Thyroid gland (tissue), 4 donors: ENCODE measurements at regions not wholly inside any gene's neighbourhood (a gene's known extent, or its start where the extent isn't known, plus 50 kb on each side); places are given as distances from the start of the nearest gene placed in this dataset.
"Not testable (repeated sequence)": the region's sequence is repeated elsewhere in the genome, so short reads cannot be mapped to it uniquely, and the experiment has no call there.

Experiments
- DNase-seq, 2 donors: peaks; one replicate each; pipeline ENCODE4 v3.0.0-alpha.2; 2019
- H3K27ac ChIP-seq, 3 donors: fragments of 200-600 bp; sonication (generic); 1 replicate in 2 of 3; 2 replicates in 1 of 3; pipeline ENCODE4 v1.5.1; 2016 to 2019; ENCODE audit warnings: mild to moderate bottlenecking in 1 of 3, moderate library complexity in 1 of 3
- H3K27me3 ChIP-seq: fragments of 200-600 bp; sonication (generic); one replicate; pipeline ENCODE4 v1.5.1; 2019
- H3K36me3 ChIP-seq, 2 donors: fragments of 200-600 bp; sonication (generic); one replicate each; pipeline ENCODE4 v1.5.1; 2016 to 2019
- H3K4me1 ChIP-seq, 2 donors: fragments of 200-600 bp; sonication (generic); one replicate each; pipeline ENCODE4 v1.5.1; 2017 to 2019
- H3K4me3 ChIP-seq, 3 donors: fragments of 200-600 bp; sonication (generic); replicated peaks in 1 of 3; 1 replicate in 2 of 3; 2 replicates in 1 of 3; pipeline ENCODE4 v1.5.1; 2016; ENCODE audit warnings: mild to moderate bottlenecking in 1 of 3
- H3K9me3 ChIP-seq: fragments of 200-600 bp; sonication (generic); one replicate; pipeline ENCODE4 v1.5.1; 2017
- POLR2A ChIP-seq, 2 donors: fragments of 450-650 bp; IDR thresholded peaks; one replicate each; pipeline ENCODE4 v1.6.1; 2017; ENCODE audit warnings: antibody characterized with exemption in 2 of 2, mild to moderate bottlenecking in 2 of 2, moderate library complexity in 1 of 2
- WGBS, 2 donors: methylation state at CpG; one replicate each; pipeline ENCODE4 v1.1.5; 2017; 5-methylcytosine and 5-hydroxymethylcytosine counted together
- intact Hi-C: fragments of 100-400 bp; cut with DNase I; formaldehyde crosslinking; loops from one replicate; pipeline ENCODE4 v1.15.1; 2023
- TF ChIP-seq, protein P1 (sequence below), 6 experiments: fragments of 200-600 bp in 3 of 6; fragments of 450-650 bp in 3 of 6; sonication (generic) in 3 of 6; IDR thresholded peaks; one replicate each; pipeline ENCODE4 v1.5.1; 2016 to 2019; ENCODE audit warnings: antibody characterized with exemption in 6 of 6, mild to moderate bottlenecking in 2 of 6, inconsistent platforms in 1 of 6, moderate library complexity in 1 of 6

DNA sequence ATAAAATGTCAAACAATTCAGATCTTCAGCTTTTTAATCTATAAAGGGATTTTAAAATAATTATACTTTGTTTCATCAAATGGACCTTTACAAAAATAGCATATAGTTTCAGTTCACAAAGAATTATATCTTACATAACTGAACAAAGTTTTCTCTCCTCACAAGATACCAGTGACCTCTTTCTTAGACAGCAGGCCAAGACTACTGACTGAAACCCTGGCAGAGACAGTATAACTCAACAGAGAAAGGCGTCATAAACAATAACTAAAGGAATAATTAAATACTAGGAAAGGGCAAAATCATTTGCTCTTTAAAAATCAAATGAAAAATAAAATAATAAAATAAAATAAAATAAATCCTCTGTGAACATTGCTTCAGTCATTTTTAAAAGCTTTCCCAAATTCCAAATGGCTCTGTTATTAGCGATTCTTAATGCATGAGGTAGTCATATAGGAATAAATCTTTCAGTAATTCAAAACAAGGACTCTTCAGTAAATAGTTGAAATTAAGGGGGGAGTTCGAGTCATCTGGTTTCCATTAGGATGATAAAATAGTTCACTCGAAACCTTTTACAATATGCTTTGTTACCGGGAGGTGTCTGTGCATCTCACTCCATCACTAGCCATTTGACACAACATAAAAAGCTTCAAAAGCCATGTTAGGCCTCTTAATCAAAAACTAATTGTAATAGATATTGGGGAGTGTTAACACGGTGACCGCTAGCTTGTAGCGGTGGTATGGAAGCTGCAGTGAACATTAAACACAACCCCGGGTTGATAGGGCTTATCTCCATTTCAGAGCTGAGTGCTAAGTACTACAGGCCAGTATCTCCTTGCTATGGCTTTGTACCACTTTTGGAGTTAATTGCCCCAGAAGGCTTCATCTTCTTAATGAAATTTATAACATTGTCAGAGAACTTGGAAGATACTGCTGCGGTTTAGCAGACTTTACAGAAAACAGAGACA, 142.9 kb upstream of the NR2F2 start:
- H3K36me3 ChIP-seq, result no peaks in the 10 kb centered on the region
- no peak overlapping the region for H3K4me3 ChIP-seq
- no peaks in the 10 kb centered on the region for H3K27me3 ChIP-seq
- no peak for TF ChIP-seq POLR2A (IDR thresholded peaks at IDR 0.05)
- TF ChIP-seq, protein P1, sequence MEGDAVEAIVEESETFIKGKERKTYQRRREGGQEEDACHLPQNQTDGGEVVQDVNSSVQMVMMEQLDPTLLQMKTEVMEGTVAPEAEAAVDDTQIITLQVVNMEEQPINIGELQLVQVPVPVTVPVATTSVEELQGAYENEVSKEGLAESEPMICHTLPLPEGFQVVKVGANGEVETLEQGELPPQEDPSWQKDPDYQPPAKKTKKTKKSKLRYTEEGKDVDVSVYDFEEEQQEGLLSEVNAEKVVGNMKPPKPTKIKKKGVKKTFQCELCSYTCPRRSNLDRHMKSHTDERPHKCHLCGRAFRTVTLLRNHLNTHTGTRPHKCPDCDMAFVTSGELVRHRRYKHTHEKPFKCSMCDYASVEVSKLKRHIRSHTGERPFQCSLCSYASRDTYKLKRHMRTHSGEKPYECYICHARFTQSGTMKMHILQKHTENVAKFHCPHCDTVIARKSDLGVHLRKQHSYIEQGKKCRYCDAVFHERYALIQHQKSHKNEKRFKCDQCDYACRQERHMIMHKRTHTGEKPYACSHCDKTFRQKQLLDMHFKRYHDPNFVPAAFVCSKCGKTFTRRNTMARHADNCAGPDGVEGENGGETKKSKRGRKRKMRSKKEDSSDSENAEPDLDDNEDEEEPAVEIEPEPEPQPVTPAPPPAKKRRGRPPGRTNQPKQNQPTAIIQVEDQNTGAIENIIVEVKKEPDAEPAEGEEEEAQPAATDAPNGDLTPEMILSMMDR (IDR thresholded peaks at IDR 0.05), result no peak
- intact Hi-C loops, result no loop called here
- H3K4me1 ChIP-seq, result no peaks in the 10 kb centered on the region
- DNase-seq, result no peak
- no peaks in the 10 kb centered on the region for H3K9me3 ChIP-seq
- 71 to 77% methylated on average over 10 of the region's 10 CpGs for WGBS, 2 donors
- H3K27ac ChIP-seq, result no peak overlapping the region

DNA sequence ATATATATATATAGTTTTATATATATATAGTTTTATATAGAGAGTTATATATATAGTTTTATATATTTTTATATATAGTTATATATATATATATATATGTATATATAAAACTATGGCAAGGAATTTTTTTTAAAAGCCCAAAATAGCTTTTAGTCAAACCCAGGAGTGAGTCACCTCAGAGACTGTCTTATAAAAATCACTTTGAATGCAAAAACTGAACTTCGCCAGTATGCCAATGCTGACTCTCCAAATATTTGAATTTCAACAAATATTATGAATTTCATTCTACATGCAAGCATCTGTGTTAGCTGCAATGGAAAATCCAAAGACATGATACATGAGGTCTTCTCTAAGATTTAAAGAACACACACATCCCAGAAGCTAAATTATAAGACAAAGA, 132.8 kb upstream of the NR2F2 start:
- Histone ChIP-seq H3K9me3 (no peaks in the 10 kb centered on the region), H3K4me1 (no peaks in the 10 kb centered on the region), H3K36me3 (no peaks in the 10 kb centered on the region), H3K27ac (no peak overlapping the region), H3K4me3 (no peak overlapping the region), H3K27me3 (no peaks in the 10 kb centered on the region)
- TF ChIP-seq POLR2A (IDR thresholded peaks at IDR 0.05), result no peak
- TF ChIP-seq, protein P1 (IDR thresholded peaks at IDR 0.05), result no peak
- intact Hi-C loops, result no loop called here
- no peak for DNase-seq
- WGBS, 2 donors, result 93 to 96% methylated on average over 1 of the region's 1 CpG

DNA sequence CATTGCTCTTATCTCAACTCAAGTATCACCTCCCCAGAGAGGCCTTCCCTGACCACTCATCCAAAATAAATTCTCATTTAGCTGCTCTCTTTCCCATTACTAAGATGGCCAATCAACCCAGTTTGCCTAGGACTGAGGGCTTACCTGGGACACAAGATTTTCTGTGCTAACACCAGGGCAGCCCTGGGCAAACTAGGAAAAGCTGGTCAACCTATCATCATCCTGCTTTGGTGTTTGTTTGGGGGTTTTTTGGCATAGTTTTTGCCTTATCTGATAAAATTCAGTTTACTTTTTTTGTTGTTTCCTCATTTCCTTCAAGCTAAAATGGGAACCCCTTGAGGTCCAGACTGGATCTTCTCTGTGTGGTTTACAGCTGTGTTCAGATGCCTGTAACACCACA, 131.4 kb upstream of the NR2F2 start:
- Histone ChIP-seq H3K4me3 (no peak overlapping the region), H3K4me1 (no peaks in the 10 kb centered on the region), H3K27ac (no peak overlapping the region), H3K36me3 (no peaks in the 10 kb centered on the region), H3K27me3 (no peaks in the 10 kb centered on the region), H3K9me3 (no peaks in the 10 kb centered on the region)
- no peak for TF ChIP-seq POLR2A (IDR thresholded peaks at IDR 0.05)
- TF ChIP-seq, protein P1 (IDR thresholded peaks at IDR 0.05), result no peak
- no peak for DNase-seq
- intact Hi-C loops, result no loop called here

- Histone ChIP-seq H3K27ac (no peak overlapping the region), H3K4me1 (no peaks in the 10 kb centered on the region), H3K27me3 (no peaks in the 10 kb centered on the region), H3K9me3 (no peaks in the 10 kb centered on the region), H3K4me3 (no peak overlapping the region), H3K36me3 (no peaks in the 10 kb centered on the region)
- intact Hi-C loops, result no loop called here
- 78 to 84% methylated on average over 9 of the region's 9 CpGs for WGBS, 2 donors
- TF ChIP-seq POLR2A (IDR thresholded peaks at IDR 0.05), result no peak
- DNase-seq, result no peak
Measured at GRCh38 chr15:96200357-96200967, 130.0 kb upstream of the NR2F2 start.

- Histone ChIP-seq H3K9me3 (no peaks in the 10 kb centered on the region), H3K27me3 (no peaks in the 10 kb centered on the region), H3K27ac (no peak overlapping the region), H3K36me3 (no peaks in the 10 kb centered on the region), H3K4me1 (no peaks in the 10 kb centered on the region), H3K4me3 (no peak overlapping the region)
- DNase-seq, result no peak
- intact Hi-C loops, result no loop called here
- WGBS, 2 donors, result 81% methylated on average over 2 of the region's 2 CpGs
- no peak for TF ChIP-seq POLR2A (IDR thresholded peaks at IDR 0.05)
- TF ChIP-seq, protein P1 (IDR thresholded peaks at IDR 0.05), result no peak
Measured at GRCh38 chr15:96201696-96202095, 128.8 kb upstream of the NR2F2 start.

DNA sequence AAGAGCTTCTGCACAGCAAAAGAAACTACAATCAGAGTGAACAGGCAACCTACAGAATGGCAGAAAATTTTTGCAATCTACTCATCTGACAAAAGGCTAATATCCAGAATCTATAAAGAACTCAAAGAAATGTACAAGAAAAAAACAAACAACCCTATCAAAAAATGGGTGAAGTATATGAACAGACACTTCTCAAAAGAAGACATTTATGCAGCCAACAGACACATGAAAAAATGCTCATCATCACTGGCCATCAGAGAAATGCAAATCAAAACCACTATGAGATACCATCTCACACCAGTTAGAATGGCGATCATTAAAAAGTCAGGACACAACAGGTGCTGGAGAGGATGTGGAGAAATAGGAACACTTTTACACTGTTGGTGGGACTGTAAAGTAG, 124.9 kb upstream of the NR2F2 start:
- DNase-seq, H3K27ac ChIP-seq: not testable (repeated sequence)
- WGBS, 2 donors, result 100% methylated on average over 1 of the region's 1 CpG

More for the DNA sequence above, 124.9 kb upstream of the NR2F2 start:
- H3K27me3 ChIP-seq, intact Hi-C loops, H3K9me3 ChIP-seq, H3K36me3 ChIP-seq, H3K4me3 ChIP-seq, H3K4me1 ChIP-seq: not testable (repeated sequence)
